NCI-H146 (cell line): ENCODE measurements at regions not wholly inside any gene's neighbourhood (a gene's known extent, or its start where the extent isn't known, plus 50 kb on each side); places are given as distances from the start of the nearest gene placed in this dataset.
A peak's percentile ranks its signal among the peaks of the same experiment; 100 is the strongest.

Experiments
- DNase-seq: peaks from one replicate; lab custom pipeline; 2025; lab: John Stamatoyannopoulos, UW

- no peak for DNase-seq
These were observed 187.1 kb downstream of the BRD1 start for GRCh38 chr22:49640366-49641095.

- no peak for DNase-seq
These were observed 187.7 kb downstream of the BRD1 start for GRCh38 chr22:49639956-49640355.

GRCh38 chr22:49638788-49639187, 188.9 kb downstream of the BRD1 start:
- no peak for DNase-seq

GRCh38 chr22:49638001-49638400, 189.7 kb downstream of the BRD1 start:
- no peak for DNase-seq

GRCh38 chr22:49637255-49637760, 190.4 kb downstream of the BRD1 start:
- DNase-seq, result no peak

GRCh38 chr22:49636649-49637048, 191.0 kb downstream of the BRD1 start:
- DNase-seq, result no peak

- DNase-seq, result no peak
These were observed 191.5 kb downstream of the BRD1 start for GRCh38 chr22:49636214-49636613.

GRCh38 chr22:49634006-49634772, 193.5 kb downstream of the BRD1 start:
- no peak for DNase-seq

- peak; percentile 52 for DNase-seq
These were observed 194.7 kb downstream of the BRD1 start for GRCh38 chr22:49633010-49633324.

GRCh38 chr22:49632199-49633009, 195.3 kb downstream of the BRD1 start:
- DNase-seq, result peak; percentile 39

GRCh38 chr22:49630448-49630946, 197.2 kb downstream of the BRD1 start:
- no peak for DNase-seq

- peak; percentile 56 for DNase-seq
These were observed 197.9 kb downstream of the BRD1 start for GRCh38 chr22:49629586-49630447.

GRCh38 chr22:49629261-49629570, 198.5 kb downstream of the BRD1 start:
- no peak for DNase-seq

- DNase-seq, result peak; percentile 65
These were observed 199.0 kb downstream of the BRD1 start for GRCh38 chr22:49628391-49629260.

- no peak for DNase-seq
These were observed 200.2 kb downstream of the BRD1 start for GRCh38 chr22:49627217-49628181.

GRCh38 chr22:49626361-49627216, 201.1 kb downstream of the BRD1 start:
- DNase-seq, result no peak

GRCh38 chr22:49624421-49625177, 203.1 kb downstream of the BRD1 start:
- no peak for DNase-seq

- no peak for DNase-seq
These were observed 204.0 kb downstream of the BRD1 start for GRCh38 chr22:49623715-49624114.
